ENCODE measurements at regions not wholly inside any gene's neighbourhood (a gene's known extent, or its start where the extent isn't known, plus 50 kb on each side); places are given as distances from the start of the nearest gene placed in this dataset.
"Not testable (repeated sequence)": the region's sequence is repeated elsewhere in the genome, so short reads cannot be mapped to it uniquely, and the experiment has no call there.

DNA sequence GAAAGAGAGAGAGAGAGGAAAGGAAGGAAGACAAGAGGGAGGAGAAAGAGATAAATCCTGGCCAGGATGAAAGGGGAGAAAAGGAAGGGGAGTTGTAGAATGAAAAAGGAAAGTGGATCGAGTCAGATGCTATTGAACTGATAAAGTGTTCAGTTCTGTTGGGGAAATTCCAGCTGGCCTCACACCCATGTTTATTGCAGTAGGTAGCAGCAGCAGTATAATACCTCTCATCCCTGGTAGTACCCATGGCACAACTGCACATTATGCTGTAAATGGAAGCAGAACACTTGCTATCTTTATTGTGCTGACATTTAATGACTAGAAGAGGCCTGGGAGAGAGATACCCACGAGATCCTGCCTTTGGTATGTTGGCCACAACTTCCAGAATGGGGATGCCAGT, 178.1 kb downstream of the EVX1 start:
- H3K4me1 Mint-ChIP-seq: no peaks in the 10 kb centered on the region
- H3K27ac Mint-ChIP-seq: no peak overlapping the region
- DNase-seq (ENCODE audit: low spot score in 2 of 2): no peak
- H3K4me3 Mint-ChIP-seq: no peak overlapping the region
- ATAC-seq: no peak
- H3K9me3 Mint-ChIP-seq: no peaks in the 10 kb centered on the region
- no peaks in the 10 kb centered on the region for H3K36me3 Mint-ChIP-seq

DNA sequence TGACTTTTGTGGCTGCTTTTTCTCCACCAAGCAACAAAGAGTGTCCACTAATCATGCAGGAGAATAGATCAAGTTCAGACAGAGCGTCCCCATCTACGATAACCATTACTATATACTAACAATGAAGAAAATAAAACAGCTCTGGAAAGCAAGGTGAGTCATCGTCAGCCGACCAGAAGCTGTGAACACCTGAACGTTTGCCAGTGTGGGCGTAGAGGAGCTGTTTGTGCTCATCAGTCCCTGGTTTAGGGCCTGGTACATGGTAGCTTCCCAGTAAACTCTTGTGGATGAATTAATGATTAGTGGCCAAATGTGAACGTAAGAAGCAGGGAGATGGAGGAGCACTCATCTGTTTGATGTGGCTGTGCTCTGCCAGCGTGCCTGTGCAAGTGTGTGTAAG, 180.7 kb downstream of the EVX1 start:
- no peaks in the 10 kb centered on the region for H3K9me3 Mint-ChIP-seq
- no peak for ATAC-seq
- no peak overlapping the region for H3K4me3 Mint-ChIP-seq
- H3K4me1 Mint-ChIP-seq: no peaks in the 10 kb centered on the region
- no peak for DNase-seq (ENCODE audit: low spot score in 2 of 2)
- H3K27ac Mint-ChIP-seq: no peak overlapping the region
- H3K36me3 Mint-ChIP-seq: no peaks in the 10 kb centered on the region

DNA sequence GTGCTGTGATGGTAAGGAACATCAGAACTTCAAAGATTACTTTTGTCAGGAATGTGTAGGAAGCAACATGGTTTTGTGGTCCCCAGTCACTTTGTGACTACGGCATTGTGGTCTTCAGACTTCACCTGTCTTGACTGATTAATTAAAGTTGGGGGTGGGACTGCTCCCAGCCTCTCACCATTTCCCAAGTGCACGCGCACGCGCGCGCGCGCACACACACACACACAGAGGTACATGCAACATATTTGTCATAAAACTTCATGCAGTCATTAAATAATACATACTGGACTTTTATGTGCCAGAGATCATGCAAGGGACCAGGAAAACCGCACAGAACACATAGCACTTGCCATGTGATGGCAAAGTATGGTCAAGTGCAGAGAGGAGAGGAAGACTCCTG, 181.2 kb downstream of the EVX1 start:
- no peaks in the 10 kb centered on the region for H3K4me1 Mint-ChIP-seq
- no peak for DNase-seq (ENCODE audit: low spot score in 2 of 2)
- no peak overlapping the region for H3K27ac Mint-ChIP-seq
- no peaks in the 10 kb centered on the region for H3K36me3 Mint-ChIP-seq
- H3K9me3 Mint-ChIP-seq: no peaks in the 10 kb centered on the region
- no peak overlapping the region for H3K4me3 Mint-ChIP-seq
- ATAC-seq: no peak

DNA sequence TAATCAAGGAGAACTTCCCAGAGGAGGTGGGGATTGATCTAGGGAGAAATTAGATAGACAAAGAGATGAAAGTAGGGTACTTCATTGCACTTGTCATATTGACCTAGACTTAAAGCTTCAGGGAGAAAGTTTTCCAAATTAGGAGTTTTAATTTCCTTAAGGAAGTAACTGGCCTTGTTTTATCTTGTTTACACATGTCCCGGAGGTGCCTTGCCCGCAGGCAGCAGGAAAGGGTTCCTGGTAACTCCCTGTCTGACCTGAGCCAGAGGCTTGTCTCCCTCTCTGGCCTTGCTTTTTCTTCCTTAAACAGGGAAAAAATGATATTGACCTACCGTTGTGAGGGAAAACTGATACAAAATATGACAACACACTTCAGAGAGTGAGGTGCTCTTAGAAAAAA, 181.6 kb downstream of the EVX1 start:
- H3K9me3 Mint-ChIP-seq: no peaks in the 10 kb centered on the region
- no peak for DNase-seq (ENCODE audit: low spot score in 2 of 2)
- H3K4me3 Mint-ChIP-seq: no peak overlapping the region
- H3K27ac Mint-ChIP-seq: no peak overlapping the region
- ATAC-seq: no peak
- no peaks in the 10 kb centered on the region for H3K36me3 Mint-ChIP-seq
- H3K4me1 Mint-ChIP-seq: no peaks in the 10 kb centered on the region

DNA sequence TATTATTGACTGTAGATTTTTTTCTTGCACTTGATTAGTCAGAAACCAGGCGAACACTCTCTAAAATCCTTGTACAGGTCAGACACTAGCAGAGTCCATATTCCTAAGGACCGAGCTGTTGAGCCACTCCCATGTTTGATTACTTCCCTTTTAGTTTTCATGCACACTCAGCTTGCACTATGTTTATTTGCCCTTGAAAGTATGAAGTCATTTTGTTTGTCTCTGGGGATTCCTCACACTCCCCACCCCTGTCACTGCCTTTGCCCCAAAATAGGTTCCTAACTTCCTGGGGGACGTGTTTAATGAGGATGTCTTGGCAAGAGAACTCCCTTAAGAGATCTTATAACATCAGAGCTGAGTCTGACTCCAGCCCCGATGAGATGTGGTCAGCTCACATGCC, 182.1 kb downstream of the EVX1 start:
- ATAC-seq (no peak), DNase-seq (ENCODE audit: low spot score in 2 of 2) (no peak)
- Mint-ChIP-seq H3K4me3 (no peak overlapping the region), H3K9me3 (no peaks in the 10 kb centered on the region), H3K27ac (no peak overlapping the region), H3K36me3 (no peaks in the 10 kb centered on the region), H3K4me1 (no peaks in the 10 kb centered on the region)

DNA sequence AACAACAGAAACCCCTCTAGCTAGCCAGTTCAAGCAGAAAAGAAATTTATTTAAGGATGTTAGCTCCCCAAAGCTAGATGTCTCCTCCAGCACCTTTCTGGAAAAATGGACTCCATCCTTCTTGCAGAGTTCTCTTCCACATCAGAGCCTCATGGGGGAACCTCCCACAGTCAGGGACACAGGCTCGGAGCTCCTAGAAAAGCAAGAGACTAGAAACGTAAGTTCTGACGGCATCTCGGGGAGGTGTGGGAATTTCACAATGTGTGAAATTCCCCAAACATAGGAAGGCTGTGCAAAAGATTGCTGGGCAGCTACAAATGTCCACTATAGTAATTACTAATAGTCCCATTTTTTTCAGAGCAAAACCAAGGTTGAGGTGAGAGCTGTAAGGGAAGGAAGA, 184.8 kb downstream of the EVX1 start:
- DNase-seq (ENCODE audit: low spot score in 2 of 2) (no peak), ATAC-seq (no peak)
- Mint-ChIP-seq H3K4me3 (no peak overlapping the region), H3K36me3 (no peaks in the 10 kb centered on the region), H3K27ac (no peak overlapping the region), H3K4me1 (no peaks in the 10 kb centered on the region), H3K9me3 (no peaks in the 10 kb centered on the region)

DNA sequence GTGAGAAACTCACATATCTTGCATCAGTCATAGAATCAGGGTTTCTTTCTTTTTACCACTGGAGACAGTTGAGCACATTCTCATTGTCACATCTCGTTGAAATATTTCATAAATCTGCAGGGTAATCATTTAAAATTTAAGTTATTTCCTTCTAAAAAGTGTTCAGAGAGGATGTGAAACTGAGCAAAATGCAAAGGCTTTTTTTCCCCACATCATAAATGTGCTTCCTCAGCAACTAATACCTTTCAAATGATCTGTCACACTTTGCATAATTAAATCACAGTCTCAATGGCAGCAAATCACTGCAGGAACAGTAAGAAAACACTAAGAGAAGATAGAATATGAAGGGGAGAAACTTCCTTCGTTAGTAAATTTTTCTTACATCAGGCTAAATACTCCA, 187.5 kb downstream of the EVX1 start:
- Mint-ChIP-seq H3K9me3 (no peaks in the 10 kb centered on the region), H3K36me3 (no peaks in the 10 kb centered on the region), H3K4me1 (no peaks in the 10 kb centered on the region), H3K27ac (no peak overlapping the region), H3K4me3 (no peak overlapping the region)
- DNase-seq (ENCODE audit: low spot score in 2 of 2) (no peak), ATAC-seq (no peak)

DNA sequence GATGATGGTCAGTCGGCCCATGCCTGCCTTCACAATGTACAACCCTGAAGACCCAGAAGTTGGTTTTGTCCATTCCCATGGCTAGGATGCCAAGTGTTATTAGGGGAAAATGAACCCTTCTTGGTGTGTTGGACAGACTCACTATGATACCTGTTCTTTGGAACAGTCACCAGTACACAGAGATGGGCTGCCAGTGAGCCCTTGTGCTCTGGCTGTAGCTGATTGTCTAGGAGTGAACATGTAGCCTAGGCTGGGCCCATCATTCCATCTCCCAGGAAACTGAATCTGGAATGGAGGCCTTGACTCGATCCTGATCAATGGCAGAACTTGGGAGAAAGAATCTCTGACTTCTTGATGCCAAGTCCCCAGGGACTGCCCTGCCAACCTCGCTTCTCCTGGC, 188.9 kb downstream of the EVX1 start:
- DNase-seq (ENCODE audit: low spot score in 2 of 2): no peak
- Mint-ChIP-seq H3K27ac (no peak overlapping the region), H3K4me3 (no peak overlapping the region), H3K9me3 (no peaks in the 10 kb centered on the region), H3K36me3 (no peaks in the 10 kb centered on the region), H3K4me1 (no peaks in the 10 kb centered on the region)
- ATAC-seq: peak; percentile 25

DNA sequence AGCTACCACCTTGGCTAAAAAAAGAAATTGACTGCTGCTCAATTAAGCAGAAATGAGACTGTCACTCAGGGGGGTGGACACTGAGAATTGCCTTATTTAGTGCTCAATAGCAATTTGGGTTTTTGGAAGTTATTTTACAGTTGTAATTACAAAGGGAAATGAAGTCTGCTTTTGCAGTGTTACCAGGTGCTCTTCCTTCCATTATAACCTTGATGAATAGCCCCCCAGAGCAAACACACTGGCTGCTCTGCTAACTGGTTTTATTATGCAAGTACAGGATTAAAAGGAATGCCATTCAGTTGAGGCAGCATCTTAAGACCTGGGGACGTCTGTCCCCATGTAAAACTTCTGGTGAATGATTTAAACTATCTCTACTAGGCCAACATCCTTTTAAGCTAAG, 191.0 kb downstream of the EVX1 start:
- Mint-ChIP-seq H3K9me3 (no peaks in the 10 kb centered on the region), H3K4me3 (no peak overlapping the region), H3K4me1 (no peaks in the 10 kb centered on the region), H3K36me3 (no peaks in the 10 kb centered on the region), H3K27ac (no peak overlapping the region)
- DNase-seq (ENCODE audit: low spot score in 2 of 2) (no peak), ATAC-seq (no peak)

DNA sequence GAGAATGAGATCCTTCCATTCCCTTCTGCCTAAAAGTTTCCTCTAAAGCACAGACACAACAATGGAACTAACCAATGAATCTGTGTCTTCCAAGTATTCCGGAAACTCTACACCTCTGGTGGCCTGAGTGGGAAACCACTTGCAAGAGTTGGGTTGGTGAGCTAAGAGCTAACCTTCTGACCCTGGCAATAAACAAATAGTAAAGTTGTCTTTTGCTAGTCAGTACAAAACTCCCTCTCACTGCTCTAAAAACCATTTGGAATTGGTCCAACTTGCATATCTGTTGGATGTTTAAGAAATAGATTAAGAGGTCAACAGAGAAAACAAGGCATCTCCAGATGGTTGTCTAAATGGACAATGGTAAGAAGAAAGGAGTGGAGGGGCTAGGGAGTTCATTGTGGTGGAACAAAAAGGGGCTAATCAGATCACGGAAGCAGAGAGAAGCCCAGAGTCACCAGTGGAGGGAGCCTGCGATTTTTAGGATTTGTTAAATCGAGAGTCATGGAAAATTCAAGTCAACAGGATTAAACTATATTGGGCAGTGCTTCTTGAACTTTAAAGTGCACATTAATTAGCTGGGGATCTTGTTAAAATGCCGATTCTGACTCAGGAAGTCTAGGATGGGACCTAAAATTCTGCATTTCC, 192.3 kb downstream of the EVX1 start:
- Mint-ChIP-seq H3K36me3 (no peaks in the 10 kb centered on the region), H3K27ac (no peak overlapping the region), H3K9me3 (no peaks in the 10 kb centered on the region), H3K4me1 (no peaks in the 10 kb centered on the region), H3K4me3 (no peak overlapping the region)
- no peak for DNase-seq (ENCODE audit: low spot score in 2 of 2)
- no peak for ATAC-seq

DNA sequence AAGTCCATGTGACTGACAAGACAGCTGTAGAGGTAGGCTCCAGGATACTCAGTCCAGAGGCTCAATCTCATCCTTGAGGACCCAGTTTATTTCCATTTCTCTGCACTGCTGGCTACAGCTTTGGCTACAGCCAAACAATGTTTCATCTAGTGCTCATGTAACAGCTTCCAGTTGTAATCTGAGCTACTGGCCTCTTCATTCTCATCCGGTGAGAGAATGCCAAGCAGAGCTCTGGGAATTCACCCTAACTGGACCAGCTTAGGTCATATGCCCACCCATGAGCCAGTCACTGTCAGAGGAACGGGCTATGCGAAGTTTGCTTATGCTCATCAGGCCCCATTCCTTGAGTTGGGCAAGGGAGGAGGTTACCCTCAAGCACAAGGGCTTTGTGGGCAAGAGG, 192.9 kb downstream of the EVX1 start:
- H3K27ac Mint-ChIP-seq: no peak overlapping the region
- DNase-seq (ENCODE audit: low spot score in 2 of 2): no peak

DNA sequence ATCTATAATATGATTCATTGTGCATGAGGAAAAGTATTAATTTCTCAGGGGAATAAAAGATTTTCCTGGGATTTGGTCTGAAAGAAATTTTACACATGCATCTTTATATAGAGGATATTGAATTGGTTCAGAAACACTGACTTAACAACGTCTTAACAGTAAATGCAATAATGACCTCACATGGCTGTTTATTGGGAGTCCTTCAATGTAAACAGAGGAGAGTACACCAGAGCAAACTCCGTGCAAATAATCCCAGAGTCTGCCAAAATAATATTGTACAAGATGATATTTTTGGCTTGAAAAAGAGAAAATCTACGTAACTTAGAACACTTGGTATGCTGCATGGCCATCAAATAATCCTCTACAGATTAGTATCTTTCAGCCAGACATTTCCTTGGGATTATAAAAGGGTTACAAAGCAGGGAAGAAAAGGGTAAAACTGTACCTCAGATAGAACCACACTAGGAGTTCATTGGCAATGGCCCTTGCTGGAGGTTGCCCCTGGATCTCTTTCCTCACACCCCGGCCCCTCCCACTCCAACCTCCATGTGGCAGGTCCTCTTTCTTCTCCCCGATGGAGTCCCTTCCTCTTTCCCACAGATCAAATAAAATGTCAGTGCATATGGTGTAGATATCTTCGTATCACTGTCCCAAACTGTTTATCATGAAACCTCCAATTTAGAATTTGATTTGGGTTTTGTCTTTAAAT, 196.4 kb downstream of the EVX1 start:
- H3K27ac Mint-ChIP-seq: no peak overlapping the region
- no peaks in the 10 kb centered on the region for H3K36me3 Mint-ChIP-seq
- no peaks in the 10 kb centered on the region for H3K9me3 Mint-ChIP-seq

More for the DNA sequence above, 192.9 kb downstream of the EVX1 start:
- no peak for ATAC-seq
- Mint-ChIP-seq H3K4me3 (no peak overlapping the region), H3K4me1 (no peaks in the 10 kb centered on the region), H3K36me3 (no peaks in the 10 kb centered on the region), H3K9me3 (no peaks in the 10 kb centered on the region)

DNA sequence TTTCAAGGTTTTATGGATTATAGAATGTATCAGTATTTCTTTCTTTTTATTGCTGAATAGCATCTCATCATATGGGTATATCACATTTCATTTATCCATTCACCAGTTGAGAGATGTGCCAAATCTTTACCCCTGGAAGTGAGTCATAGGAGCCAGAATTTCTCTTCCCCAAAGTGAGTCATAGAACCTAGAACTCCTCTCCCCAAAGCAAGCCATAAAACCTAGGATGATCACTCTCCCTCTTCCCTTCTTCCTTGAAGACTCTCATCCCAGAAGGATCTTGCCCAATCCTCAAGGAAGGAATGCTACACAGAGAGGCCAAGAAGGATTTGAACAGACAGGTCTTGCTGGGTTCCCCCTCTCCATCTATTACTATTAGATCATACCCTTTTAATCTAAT, 199.9 kb downstream of the EVX1 start:
- Mint-ChIP-seq H3K4me3 (no peak overlapping the region), H3K9me3 (no peaks in the 10 kb centered on the region), H3K36me3 (no peaks in the 10 kb centered on the region), H3K4me1 (no peaks in the 10 kb centered on the region), H3K27ac (no peak overlapping the region)
- DNase-seq (ENCODE audit: low spot score in 2 of 2): no peak
- no peak for ATAC-seq

More for the DNA sequence above, 196.4 kb downstream of the EVX1 start:
- Mint-ChIP-seq H3K4me3 (no peak overlapping the region), H3K4me1 (no peaks in the 10 kb centered on the region)
- DNase-seq (ENCODE audit: low spot score in 2 of 2) (no peak), ATAC-seq (no peak)

DNA sequence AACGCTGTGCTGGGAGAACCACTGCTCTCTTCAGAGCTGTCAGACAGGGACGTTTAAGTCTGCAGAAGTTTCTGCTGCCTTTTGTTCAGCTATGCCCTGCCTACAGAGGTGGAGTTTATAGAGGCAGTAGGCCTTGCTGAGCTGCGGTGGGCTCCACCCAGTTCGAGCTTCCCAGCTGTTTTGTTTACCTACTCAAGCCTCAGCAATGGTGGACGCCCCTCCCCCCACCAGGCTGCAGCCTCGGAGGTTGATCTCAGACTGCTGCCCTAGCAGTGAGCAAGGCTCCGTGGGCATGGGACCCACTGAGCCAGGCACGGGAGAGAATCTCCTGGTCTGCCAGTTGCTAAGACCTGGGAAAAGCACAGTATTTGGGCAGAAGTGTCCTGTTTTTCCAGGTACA, 206.4 kb downstream of the EVX1 start:
- not testable (repeated sequence) for H3K4me3 Mint-ChIP-seq; H3K4me1 Mint-ChIP-seq; DNase-seq (ENCODE audit: low spot score in 2 of 2); H3K9me3 Mint-ChIP-seq; H3K36me3 Mint-ChIP-seq; ATAC-seq; H3K27ac Mint-ChIP-seq

DNA sequence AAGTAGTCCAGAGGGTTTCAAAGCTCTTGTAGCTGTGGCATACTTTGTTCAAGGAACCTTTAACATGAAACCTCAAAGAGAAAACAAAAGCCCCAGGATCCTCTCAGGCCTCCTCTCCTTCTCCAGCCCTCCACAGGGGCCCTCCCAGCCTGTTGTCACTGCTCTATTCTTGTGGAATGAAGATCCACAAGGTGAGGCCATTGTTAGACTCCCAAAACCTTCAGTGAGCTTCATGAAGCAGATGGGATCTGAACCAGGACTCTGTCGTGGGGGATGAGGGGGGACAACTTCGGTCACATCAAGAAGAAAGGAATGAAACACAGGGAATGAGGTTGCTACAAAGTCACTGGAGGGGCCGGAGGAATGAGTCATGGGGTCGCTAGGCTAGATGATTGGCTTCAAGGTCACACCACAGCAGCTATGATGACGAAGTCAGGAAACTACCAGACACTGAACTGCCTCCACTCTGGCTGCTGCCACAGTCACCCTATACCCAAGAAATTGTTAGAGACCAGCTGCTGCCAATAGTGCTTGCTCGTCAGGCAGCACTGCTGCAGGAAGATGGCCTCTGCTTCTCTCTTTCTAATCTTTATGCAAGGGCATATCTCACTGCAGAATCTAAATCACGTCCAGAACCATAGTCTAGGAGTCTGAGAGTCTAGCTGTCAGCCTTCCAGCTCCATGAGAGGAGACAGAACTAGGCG, 208.8 kb downstream of the HIBADH start:
- H3K4me1 Mint-ChIP-seq: no peaks in the 10 kb centered on the region
- DNase-seq (ENCODE audit: low spot score in 2 of 2): no peak
- H3K27ac Mint-ChIP-seq: no peak overlapping the region
- H3K9me3 Mint-ChIP-seq: no peaks in the 10 kb centered on the region
- no peak overlapping the region for H3K4me3 Mint-ChIP-seq
- ATAC-seq: peak; percentile 49
- no peaks in the 10 kb centered on the region for H3K36me3 Mint-ChIP-seq

DNA sequence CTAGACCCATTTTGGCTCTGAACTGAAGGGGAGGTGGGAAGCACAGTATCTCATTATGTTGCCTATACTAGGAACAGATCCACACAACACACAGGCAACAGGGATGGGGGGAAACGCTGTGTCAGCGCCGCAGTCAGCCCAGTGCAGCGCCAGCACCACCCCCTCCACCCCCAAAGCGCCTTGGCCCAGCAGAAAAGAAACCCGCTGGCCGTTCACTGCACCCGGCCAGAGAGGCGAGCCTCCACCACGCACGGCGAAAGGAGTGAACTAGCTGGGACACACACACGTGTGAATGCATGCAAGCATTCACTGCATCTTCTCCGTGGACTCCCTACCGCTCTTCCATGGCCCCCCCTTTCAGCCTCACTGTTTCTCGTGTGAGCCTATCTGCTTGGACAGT, 205.6 kb downstream of the HIBADH start:
- H3K4me3 Mint-ChIP-seq; H3K27ac Mint-ChIP-seq; H3K4me1 Mint-ChIP-seq; ATAC-seq; H3K9me3 Mint-ChIP-seq; DNase-seq (ENCODE audit: low spot score in 2 of 2); H3K36me3 Mint-ChIP-seq: not testable (repeated sequence)
